Tibial nerve (tissue), 3 donors: ENCODE measurements at regions not wholly inside any gene's neighbourhood (a gene's known extent, or its start where the extent isn't known, plus 50 kb on each side); places are given as distances from the start of the nearest gene placed in this dataset.

ENCODE experiments used
- CTCF ChIP-seq, 5 experiments: fragments of 200-600 bp in 3 of 5; fragments of 450-650 bp in 2 of 5; sonication (generic) in 3 of 5; IDR thresholded peaks; one replicate each; pipeline ENCODE4 v1.5.1; 2016 to 2019; ENCODE audit warnings: antibody characterized with exemption in 5 of 5, mild to moderate bottlenecking in 3 of 5, moderate library complexity in 2 of 5
- POLR2A ChIP-seq, 2 donors: fragments of 450-650 bp; IDR thresholded peaks; one replicate each; pipeline ENCODE4 v1.6.1; 2017; ENCODE audit warnings: antibody characterized with exemption in 2 of 2, mild to moderate bottlenecking in 2 of 2, moderate library complexity in 2 of 2

- TF ChIP-seq CTCF (IDR thresholded peaks at IDR 0.05) (no peak), POLR2A (IDR thresholded peaks at IDR 0.05) (no peak)
These were observed 218.6 kb upstream of the TAC1 start for GRCh38 chr7:97513326-97513725.
